Keratinocyte (primary cell): ENCODE measurements at regions not wholly inside any gene's neighbourhood (a gene's known extent, or its start where the extent isn't known, plus 50 kb on each side); places are given as distances from the start of the nearest gene placed in this dataset.

Source experiments
- DNase-seq: peaks from one replicate; pipeline ENCODE4 v3.0.0-alpha.2; 2011; ENCODE audit warnings: low read depth, missing footprints, low spot score
- FAIRE-seq: peaks from 2 replicates; lab custom pipeline; 2011; peaks lifted over from hg19 to GRCh38; lab: Jason Lieb, UNC
- H2AFZ ChIP-seq: 2 replicates; pipeline ENCODE4 v1.6.0; 2012; ENCODE audit warnings: low read length, control low read depth, inconsistent platforms; ENCODE audit not compliant: control insufficient read depth
- H3K27ac ChIP-seq: 2 replicates; pipeline ENCODE4 v1.5.1; 2011; ENCODE audit warnings: low read length; ENCODE audit not compliant: control insufficient read depth, insufficient read depth
- H3K27me3 ChIP-seq: 3 replicates; pipeline ENCODE4 v1.6.0; 2011; ENCODE audit warnings: low read length; ENCODE audit not compliant: control insufficient read depth, insufficient read depth; ENCODE audit errors: extremely low read depth
- H3K36me3 ChIP-seq, 2 experiments: 2 replicates in 1 of 2; 3 replicates in 1 of 2; pipeline ENCODE4 v1.5.1; 2011; ENCODE audit warnings: low read length in 2 of 2, mild to moderate bottlenecking in 1 of 2; ENCODE audit not compliant: control insufficient read depth in 2 of 2, insufficient read depth in 2 of 2; ENCODE audit errors: extremely low read depth in 1 of 2
- H3K4me1 ChIP-seq: 3 replicates; pipeline ENCODE4 v1.5.1; 2011; ENCODE audit warnings: low read length; ENCODE audit not compliant: control insufficient read depth, insufficient read depth; ENCODE audit errors: extremely low read depth
- H3K4me2 ChIP-seq: 3 replicates; pipeline ENCODE4 v1.6.0; 2011; ENCODE audit warnings: low read depth, low read length; ENCODE audit not compliant: control insufficient read depth, insufficient read depth; ENCODE audit errors: extremely low read depth
- H3K4me3 ChIP-seq, 3 experiments: fragments of 200-600 bp in 1 of 3; sonication (generic) in 1 of 3; 2 replicates in 2 of 3; 3 replicates in 1 of 3; pipeline ENCODE4 v1.5.1; 2011 to 2016; ENCODE audit warnings: low read length in 3 of 3, mild to moderate bottlenecking in 3 of 3, control low read depth in 2 of 3, inconsistent platforms in 1 of 3, low read depth in 1 of 3, mixed read lengths in 1 of 3, mixed run types in 1 of 3, moderate library complexity in 1 of 3; ENCODE audit not compliant: control insufficient read depth in 2 of 3, insufficient read depth in 2 of 3; ENCODE audit errors: extremely low read depth in 1 of 3
- H3K79me2 ChIP-seq: 2 replicates; pipeline ENCODE4 v1.6.0; 2012; ENCODE audit warnings: low read length; ENCODE audit not compliant: control insufficient read depth, insufficient read depth
- H3K9ac ChIP-seq: 3 replicates; pipeline ENCODE4 v1.6.0; 2011; ENCODE audit warnings: low read length; ENCODE audit not compliant: control insufficient read depth, insufficient read depth; ENCODE audit errors: extremely low read depth
- H3K9me1 ChIP-seq: 3 replicates; pipeline ENCODE4 v1.6.0; 2011; ENCODE audit warnings: low read length; ENCODE audit not compliant: control insufficient read depth, insufficient read depth; ENCODE audit errors: extremely low read depth
- H3K9me3 ChIP-seq: 2 replicates; pipeline ENCODE4 v1.5.1; 2012; ENCODE audit warnings: low read depth, low read length; ENCODE audit not compliant: control insufficient read depth
- H4K20me1 ChIP-seq: 3 replicates; pipeline ENCODE4 v1.6.0; 2011; ENCODE audit warnings: low read length; ENCODE audit not compliant: control insufficient read depth, insufficient read depth; ENCODE audit errors: extremely low read depth
- EZH2 ChIP-seq: IDR thresholded peaks from one replicate; pipeline ENCODE4 v1.6.1; 2012; ENCODE audit warnings: inconsistent platforms, mild to moderate bottlenecking, low read length, moderate library complexity
- dilution Hi-C: fragments of 300-500 bp; cut with MboI; formaldehyde crosslinking; loops from one replicate; pipeline ENCODE4 v1.7.0; 2020; ENCODE audit warnings: low sequenced_read_pairs; ENCODE audit not compliant: extremely low pct_ligation_motif_present
- TF ChIP-seq, protein P1 (sequence below), 3 experiments: IDR thresholded peaks in 1 of 3; conservative IDR thresholded peaks in 1 of 3; optimal IDR thresholded peaks in 1 of 3; 2 replicates in 2 of 3; 3 replicates in 1 of 3; pipeline versions ENCODE3 to v1.5.1; 2011; ENCODE audit warnings: low read length in 3 of 3, mild to moderate bottlenecking in 3 of 3, moderate library complexity in 2 of 3, control low read depth in 1 of 3, inconsistent platforms in 1 of 3; ENCODE audit not compliant: insufficient read depth in 2 of 3; ENCODE audit errors: extremely low read depth in 1 of 3

DNA sequence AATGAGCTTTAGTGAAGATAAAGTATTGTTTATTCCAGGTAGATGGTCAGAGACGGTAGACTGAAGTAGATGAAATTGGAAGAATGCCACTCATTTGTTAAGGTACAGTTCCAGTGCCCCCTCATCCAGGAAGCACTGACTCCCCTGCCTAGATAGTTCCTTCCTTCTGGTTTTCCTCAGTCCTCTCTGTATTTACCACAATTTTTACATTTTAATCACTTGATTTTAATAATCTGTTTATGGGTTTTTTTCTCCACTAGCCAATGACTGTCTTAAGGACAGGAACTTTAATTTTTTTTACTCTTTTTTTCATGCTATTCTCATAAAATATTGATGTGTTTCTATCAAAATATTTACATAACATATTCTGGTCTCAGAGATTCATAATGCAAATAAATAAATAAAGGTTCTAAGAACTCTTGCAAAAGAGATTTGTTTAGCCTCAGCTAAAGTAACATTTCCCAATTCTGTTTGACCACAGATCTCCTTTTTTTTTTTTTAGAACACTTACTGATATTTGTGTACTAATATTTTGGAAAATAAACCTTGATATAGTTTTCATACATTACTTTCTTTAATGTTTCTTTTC, 651.6 kb downstream of the PLPP3 start:
- Histone ChIP-seq H3K9me1 (no peaks in the 10 kb centered on the region), H3K9me3 (no peaks in the 10 kb centered on the region), H3K4me1 (peaks cover 8% of the 10 kb centered on the region), H3K27me3 (no peaks in the 10 kb centered on the region), H2AFZ (no peak overlapping the region), H4K20me1 (no peaks in the 10 kb centered on the region), H3K4me2 (no peak overlapping the region), H3K36me3 (no peaks in the 10 kb centered on the region), H3K4me3 (no peak overlapping the region), H3K9ac (no peak overlapping the region), H3K79me2 (no peaks in the 10 kb centered on the region), H3K27ac (no peak overlapping the region)
- dilution Hi-C loops, result no loop called here
- TF ChIP-seq, protein P1, sequence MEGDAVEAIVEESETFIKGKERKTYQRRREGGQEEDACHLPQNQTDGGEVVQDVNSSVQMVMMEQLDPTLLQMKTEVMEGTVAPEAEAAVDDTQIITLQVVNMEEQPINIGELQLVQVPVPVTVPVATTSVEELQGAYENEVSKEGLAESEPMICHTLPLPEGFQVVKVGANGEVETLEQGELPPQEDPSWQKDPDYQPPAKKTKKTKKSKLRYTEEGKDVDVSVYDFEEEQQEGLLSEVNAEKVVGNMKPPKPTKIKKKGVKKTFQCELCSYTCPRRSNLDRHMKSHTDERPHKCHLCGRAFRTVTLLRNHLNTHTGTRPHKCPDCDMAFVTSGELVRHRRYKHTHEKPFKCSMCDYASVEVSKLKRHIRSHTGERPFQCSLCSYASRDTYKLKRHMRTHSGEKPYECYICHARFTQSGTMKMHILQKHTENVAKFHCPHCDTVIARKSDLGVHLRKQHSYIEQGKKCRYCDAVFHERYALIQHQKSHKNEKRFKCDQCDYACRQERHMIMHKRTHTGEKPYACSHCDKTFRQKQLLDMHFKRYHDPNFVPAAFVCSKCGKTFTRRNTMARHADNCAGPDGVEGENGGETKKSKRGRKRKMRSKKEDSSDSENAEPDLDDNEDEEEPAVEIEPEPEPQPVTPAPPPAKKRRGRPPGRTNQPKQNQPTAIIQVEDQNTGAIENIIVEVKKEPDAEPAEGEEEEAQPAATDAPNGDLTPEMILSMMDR (optimal IDR thresholded peaks at IDR 0.05 in 1 of 3, IDR thresholded peaks at IDR 0.05 in 1 of 3, conservative IDR thresholded peaks at IDR 0.05 in 1 of 3; ENCODE audit: extremely low read depth in 1 of 3, insufficient read depth in 2 of 3, low read length in 3 of 3), result no peak
- TF ChIP-seq EZH2, result no peak
- DNase-seq (no peak), FAIRE-seq (no peak)

DNA sequence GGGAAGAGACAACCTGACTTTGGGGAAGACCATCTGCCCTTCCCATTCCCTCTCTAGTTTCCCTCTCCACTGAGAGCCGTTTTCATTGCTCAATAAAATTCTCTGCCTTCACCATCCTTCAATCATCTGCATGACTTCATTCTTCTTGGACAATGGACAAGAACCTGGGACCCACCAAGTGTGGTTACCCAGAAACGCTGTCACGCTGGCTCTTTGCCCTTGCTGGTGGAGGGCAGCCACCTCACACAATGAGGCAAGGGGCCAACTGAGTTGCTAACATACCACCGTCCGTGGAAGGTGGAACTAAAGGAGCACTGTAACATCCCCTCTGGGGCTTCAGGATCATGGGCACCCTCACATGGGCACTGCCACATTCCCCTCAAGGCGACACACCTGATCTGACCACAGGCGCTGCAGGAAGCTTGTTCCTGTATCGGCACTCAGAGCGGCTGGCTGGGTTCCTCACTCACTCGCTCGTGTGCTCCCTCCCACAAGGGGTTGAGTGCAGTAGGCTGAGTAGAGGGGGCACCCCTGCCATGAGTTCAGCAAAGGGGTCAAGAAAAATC, 652.4 kb downstream of the PLPP3 start:
- DNase-seq (no peak), FAIRE-seq (no peak)
- Histone ChIP-seq H3K27ac (no peak overlapping the region), H3K9ac (no peak overlapping the region), H3K9me3 (no peaks in the 10 kb centered on the region), H3K27me3 (no peaks in the 10 kb centered on the region), H3K4me3 (no peak overlapping the region), H3K4me1 (peaks cover 7% of the 10 kb centered on the region), H3K9me1 (no peaks in the 10 kb centered on the region), H4K20me1 (no peaks in the 10 kb centered on the region), H3K4me2 (no peak overlapping the region), H2AFZ (no peak overlapping the region), H3K36me3 (no peaks in the 10 kb centered on the region), H3K79me2 (no peaks in the 10 kb centered on the region)
- dilution Hi-C loops, result no loop called here
- TF ChIP-seq EZH2, result no peak
- TF ChIP-seq, protein P1 (optimal IDR thresholded peaks at IDR 0.05 in 1 of 3, IDR thresholded peaks at IDR 0.05 in 1 of 3, conservative IDR thresholded peaks at IDR 0.05 in 1 of 3; ENCODE audit: extremely low read depth in 1 of 3, insufficient read depth in 2 of 3, low read length in 3 of 3), result no peak
